HG02884 (cell line): ENCODE measurements at regions not wholly inside any gene's neighbourhood (a gene's known extent, or its start where the extent isn't known, plus 50 kb on each side); places are given as distances from the start of the nearest gene placed in this dataset.
"Not testable (repeated sequence)": the region's sequence is repeated elsewhere in the genome, so short reads cannot be mapped to it uniquely, and the experiment has no call there.

Experiments used
- ATAC-seq: cut with Tn5 transposase; IDR thresholded peaks from one replicate; pipeline ENCODE4 v1.9.1; 2021; ENCODE audit warnings: mild to moderate bottlenecking, moderate library complexity; ENCODE audit not compliant: unreplicated experiment

DNA sequence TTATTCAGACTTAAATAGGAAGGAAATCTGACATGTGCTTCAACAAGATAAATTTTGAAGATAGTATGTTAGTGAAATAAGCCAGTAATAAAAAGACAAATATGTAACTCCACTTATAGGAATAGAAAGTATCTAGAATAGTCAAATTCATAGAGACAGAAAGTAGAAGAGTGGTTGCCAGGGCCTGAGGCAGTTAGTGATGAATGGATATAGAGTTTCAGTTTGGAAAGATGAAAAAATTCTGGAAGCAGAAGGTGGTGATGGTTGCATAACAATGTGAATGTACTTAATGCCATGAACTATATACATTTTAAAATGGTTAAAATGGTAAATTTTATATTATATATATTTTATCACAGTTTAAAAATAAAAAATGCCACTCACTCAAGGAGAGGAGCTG lies 54.3 kb downstream of the HAND2 start:
- no peak for ATAC-seq

DNA sequence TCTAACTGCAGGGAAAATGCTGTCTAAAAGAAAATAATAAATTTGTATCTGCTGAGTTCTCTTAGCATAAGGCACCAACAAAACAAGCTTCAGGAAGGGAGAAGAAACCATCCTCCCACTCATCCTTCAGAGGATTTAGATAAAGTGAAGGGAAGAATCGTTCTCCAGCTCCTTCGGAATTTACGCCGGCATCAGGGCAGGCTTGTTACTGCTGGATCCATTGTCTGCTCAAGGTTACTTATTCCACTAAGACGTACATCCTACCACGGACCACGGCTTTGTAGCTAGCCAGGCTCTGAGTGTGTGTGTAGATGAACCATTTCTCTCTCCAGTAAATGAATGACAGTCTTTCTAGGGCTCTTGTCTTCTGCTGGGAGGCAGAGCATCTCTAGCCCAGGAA lies 60.4 kb downstream of the HAND2 start:
- no peak for ATAC-seq

DNA sequence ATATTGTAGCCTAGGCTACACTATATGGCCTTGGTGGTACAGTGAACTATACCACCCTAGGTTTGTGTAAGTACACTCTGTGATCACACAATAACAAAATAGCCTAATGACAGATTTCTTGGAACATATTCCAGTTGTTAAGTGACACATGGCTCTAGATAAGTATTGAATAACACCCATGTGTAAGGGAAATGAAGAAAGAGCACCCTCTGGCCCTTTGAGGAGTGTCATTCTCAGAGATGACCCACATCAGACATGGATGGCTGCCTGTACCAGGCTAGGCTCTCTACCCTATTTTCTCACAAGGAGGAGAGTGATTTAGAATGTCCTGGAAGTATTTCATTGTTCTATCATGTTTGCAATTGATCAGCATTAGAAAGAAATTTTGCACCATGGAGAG lies 61.7 kb downstream of the HAND2 start:
- ATAC-seq: no peak

DNA sequence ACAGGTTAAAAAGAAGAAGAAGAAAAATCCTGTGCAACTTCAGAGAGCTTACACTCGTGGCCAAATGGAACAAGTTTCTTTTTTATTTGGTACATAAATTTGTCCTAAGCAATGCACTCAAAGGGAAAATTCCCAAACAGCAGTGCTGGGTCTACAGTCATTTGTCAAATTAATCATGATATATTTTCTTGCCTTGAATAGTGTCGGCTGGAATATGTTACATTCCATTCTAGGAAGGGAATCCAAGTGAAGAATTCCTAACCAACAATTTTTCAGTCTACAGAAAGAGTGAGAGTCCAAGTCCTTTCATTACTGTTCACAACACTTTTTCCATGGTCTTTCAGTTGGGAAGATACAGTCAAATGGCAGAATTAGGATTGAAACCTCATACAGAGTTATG lies 63.9 kb downstream of the HAND2 start:
- ATAC-seq: no peak

DNA sequence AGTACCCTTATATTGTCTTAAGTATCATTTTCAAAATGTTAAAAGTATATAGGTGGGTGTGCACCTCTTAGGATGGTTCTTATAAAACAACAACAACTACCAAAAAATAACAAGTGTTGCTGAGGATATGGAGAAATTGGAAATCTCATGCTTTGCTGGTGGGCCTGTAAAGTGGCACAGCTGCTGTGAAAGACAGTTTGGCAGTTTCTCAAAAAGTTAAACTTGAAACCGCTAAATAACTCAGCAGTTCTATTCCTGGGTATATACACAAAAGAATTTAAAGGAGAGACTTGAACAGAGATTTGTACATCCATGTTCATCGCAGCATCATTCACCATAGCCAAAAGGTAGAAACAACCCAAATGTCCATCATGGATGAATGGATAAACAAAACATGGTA lies 65.5 kb downstream of the HAND2 start:
- no peak for ATAC-seq

DNA sequence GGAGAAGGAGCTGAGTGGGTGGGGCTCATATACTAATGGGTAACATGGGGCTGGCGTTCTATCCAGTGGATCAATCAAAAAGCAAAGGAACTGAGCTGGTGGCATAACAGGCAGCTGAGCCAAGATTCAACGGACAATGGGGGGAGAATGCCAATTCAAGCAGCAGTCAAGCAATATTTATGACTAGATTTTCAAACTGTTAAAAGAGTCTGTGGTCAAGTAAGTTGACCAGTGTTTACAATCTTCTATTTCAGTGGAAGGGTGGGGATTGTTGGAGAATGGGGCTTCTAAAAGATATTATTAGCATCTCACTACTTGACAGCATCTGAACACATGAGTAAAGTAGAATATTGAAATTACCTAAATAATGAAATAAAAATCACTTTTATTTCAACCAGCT lies 64.9 kb upstream of the SCRG1 start:
- ATAC-seq: no peak

DNA sequence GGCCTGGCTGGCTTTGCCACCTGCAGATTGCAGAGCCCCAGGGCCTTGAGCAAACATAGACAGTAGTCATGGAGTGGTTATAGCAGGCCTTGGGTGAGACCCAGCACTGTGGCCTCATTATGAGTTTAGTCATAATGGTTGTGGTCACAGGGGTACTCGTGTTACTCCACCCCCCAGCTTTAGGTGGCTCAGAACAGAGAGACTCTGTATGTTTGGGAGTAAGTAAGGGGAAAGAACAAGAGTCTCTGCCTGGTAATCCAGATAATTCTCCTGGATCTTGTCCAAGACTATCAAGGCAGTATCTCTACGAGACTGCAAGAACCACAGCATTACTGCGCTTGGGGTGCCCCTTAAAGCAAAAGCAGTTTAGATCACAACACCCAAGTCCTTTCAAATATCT lies 62.3 kb upstream of the SCRG1 start:
- ATAC-seq: no peak

DNA sequence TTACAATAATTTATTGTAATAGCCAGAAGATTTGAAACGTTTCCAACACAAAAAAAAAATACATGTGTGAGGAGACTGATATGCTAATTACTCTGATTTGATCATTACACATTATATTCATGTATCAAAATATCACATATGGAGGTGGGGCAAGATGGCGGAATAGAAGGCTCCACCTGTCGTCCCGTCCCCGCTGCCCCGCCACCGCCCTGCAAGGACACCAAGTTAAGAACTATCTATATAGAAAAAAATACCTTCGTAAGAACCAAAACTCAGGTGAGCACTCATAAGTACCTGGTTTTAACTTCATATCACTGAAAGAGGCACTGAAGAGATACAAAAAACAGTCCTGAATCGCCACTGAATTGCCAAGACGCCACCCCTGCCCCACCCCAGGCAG lies 60.9 kb upstream of the SCRG1 start:
- no peak for ATAC-seq

DNA sequence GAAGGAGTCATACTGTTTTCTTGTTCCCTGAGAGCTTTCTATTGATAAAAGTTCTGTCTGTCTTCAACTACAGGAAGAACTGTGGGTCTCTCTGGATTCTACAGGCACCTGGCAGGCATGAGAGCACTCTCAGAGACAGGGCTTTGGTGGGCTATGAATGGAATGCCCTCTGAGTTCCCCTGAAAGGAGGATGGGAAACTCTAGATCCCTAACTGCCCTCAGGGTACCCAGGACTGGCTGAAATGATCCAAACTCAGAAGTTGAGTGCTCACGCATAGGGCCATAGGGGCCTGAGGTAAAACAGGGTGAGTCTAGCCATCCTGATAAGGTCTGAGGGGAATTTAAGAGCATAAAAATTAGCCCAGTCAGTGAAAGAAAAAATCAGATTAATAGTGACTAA lies 59.0 kb upstream of the SCRG1 start:
- ATAC-seq: no peak

DNA sequence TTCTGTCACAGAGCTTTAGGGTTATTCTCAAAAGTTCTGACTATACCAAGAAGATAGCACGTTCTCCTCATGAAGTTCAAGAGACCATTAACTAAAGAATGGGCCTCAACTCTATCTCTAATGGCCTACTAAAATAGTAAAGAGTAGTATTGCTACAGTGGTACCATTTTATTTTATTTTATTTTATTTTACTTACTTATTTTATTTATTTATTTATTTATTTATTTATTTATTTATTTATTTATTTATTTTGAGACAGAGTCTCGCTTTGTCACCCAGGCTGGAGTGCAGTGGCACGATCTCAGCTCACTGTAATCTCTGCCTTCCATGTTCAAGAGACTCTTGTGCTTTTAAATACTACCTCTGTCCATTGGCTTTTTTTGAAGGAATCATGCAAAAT lies 52.5 kb upstream of the SCRG1 start:
- ATAC-seq: not testable (repeated sequence)

DNA sequence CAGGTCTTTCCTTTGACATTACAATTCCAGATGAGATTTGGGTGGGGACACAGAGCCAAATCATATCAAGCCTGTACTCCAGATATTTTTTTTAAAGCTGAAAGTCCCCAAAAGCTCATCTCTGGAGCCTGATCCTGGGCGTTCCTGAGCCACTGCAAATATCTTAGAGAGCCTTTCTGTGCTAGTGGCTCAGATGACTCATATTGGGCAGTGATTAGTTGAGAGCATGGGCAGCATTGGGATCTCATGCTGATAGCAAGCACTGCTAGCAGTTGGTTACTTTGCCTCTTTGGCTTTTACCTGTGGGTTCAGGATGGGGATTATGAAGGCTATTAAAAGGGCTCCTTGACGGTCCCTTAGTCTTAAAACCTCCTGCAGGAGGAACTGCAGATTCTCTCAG lies 51.4 kb upstream of the SCRG1 start:
- ATAC-seq: no peak

DNA sequence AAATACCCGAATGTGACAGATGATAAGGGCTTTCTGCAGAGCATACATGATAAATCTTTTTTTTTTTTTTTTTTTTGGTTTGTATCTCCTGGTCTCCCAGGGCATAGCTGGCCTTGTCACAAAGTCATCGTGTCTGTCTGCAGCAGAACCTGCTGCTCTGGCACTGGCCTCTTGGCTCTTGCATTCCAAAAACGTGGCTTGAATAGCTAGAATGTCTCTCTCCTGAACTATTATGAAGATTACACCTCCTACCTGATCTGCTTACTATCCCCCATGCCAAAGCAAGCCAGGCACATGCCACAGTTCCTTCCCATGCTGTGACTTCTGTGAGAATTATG lies 50.4 kb upstream of the SCRG1 start:
- ATAC-seq: no peak

DNA sequence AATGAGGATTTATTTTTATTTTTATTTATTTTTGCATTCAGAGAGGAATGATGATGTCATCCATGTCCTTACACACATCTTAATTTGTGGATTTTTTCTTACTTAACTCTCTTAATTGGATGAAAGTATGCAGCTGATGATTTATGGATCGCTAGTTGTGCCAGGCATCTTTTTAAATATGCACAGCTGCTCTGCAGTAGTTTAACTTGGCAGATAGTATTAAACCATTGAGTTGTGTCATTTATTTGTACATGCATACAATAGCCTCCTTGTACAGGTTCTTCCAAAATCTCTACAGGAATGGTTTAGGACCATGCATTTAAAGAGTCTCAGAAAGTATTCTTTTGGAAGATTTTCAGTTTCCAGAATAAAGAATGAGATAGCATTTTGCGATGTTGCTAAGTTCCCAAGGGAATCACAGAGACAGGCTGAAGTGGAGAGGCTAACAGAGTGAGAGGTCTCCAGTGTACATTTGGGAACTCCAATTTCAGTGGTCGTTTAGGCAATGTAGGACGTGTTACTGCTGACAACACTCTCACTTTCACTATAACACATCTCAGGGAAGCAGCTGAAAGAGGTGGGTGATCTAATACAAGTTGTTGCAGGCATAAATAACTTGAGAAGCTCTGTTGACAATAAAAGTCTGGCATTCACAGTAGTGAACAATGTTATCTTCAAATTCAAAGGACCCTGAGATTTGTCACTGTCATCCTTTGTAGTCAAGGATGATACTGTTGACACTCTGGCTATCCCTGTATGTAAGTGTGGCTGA lies 49.9 kb upstream of the SCRG1 start:
- peak; percentile 73 for ATAC-seq
